SK-N-SH treated with all-trans-retinoic acid at 6 μM for 48 hours (cell line): ENCODE measurements at regions not wholly inside any gene's neighbourhood (a gene's known extent, or its start where the extent isn't known, plus 50 kb on each side); places are given as distances from the start of the nearest gene placed in this dataset.

Experiments used
- CREB5 ChIP-seq: fragments of 250-450 bp; sonication (Bioruptor Pico); IDR thresholded peaks from 2 replicates; pipeline ENCODE4 v1.5.1; 2020; ENCODE audit warnings: low read depth, mild to moderate bottlenecking, moderate library complexity
- ESRRG ChIP-seq: fragments of 250-450 bp; sonication (Bioruptor Pico); IDR thresholded peaks from 2 replicates; pipeline ENCODE4 v1.6.1; 2021; ENCODE audit warnings: mild to moderate bottlenecking
- OSR1 ChIP-seq: fragments of 250-450 bp; sonication (Bioruptor Pico); IDR thresholded peaks from 2 replicates; pipeline ENCODE4 v1.8.0; 2022; ENCODE audit warnings: moderate library complexity, mild to moderate bottlenecking, inconsistent platforms
- PPARA ChIP-seq: fragments of 250-450 bp; sonication (Bioruptor Pico); IDR thresholded peaks from 2 replicates; pipeline ENCODE4 v1.5.0; 2020; ENCODE audit warnings: mild to moderate bottlenecking, borderline replicate concordance
- TSHZ2 ChIP-seq: fragments of 250-450 bp; sonication (Bioruptor Pico); IDR thresholded peaks from 2 replicates; pipeline ENCODE4 v1.5.0; 2020; ENCODE audit warnings: mild to moderate bottlenecking, moderate library complexity
- ZFP30 ChIP-seq: fragments of 450-650 bp; formaldehyde crosslinking; IDR thresholded peaks from 2 replicates; pipeline ENCODE4 v1.5.0; 2022; ENCODE audit warnings: mild to moderate bottlenecking, moderate library complexity
- ZNF8 ChIP-seq: fragments of 450-650 bp; formaldehyde crosslinking; IDR thresholded peaks from 2 replicates; pipeline ENCODE4 v1.5.0; 2020; ENCODE audit warnings: mild to moderate bottlenecking, moderate library complexity

- no peak for TF ChIP-seq ZFP30 (CRISPR knock-in tag)
- no peak for TF ChIP-seq OSR1 (CRISPR knock-in tag)
- no peak for TF ChIP-seq TSHZ2 (CRISPR knock-in tag)
- no peak for TF ChIP-seq ESRRG (CRISPR knock-in tag)
- no peak for TF ChIP-seq PPARA (CRISPR knock-in tag)
- no peak for TF ChIP-seq ZNF8
- TF ChIP-seq CREB5 = no peak
Observed at GRCh38 chr2:82913566-82913965, 1545.5 kb downstream of the SUCLG1 start.
